Suprapubic skin (tissue), 3 donors: ENCODE measurements at regions not wholly inside any gene's neighbourhood (a gene's known extent, or its start where the extent isn't known, plus 50 kb on each side); places are given as distances from the start of the nearest gene placed in this dataset.
"Not testable (repeated sequence)": the region's sequence is repeated elsewhere in the genome, so short reads cannot be mapped to it uniquely, and the experiment has no call there.

Experiments used
- POLR2A ChIP-seq, 2 donors: fragments of 450-650 bp; IDR thresholded peaks; one replicate each; pipeline ENCODE4 v1.6.1; 2017; ENCODE audit warnings: antibody characterized with exemption in 2 of 2, mild to moderate bottlenecking in 2 of 2, moderate library complexity in 2 of 2
- TF ChIP-seq, protein P1 (sequence below), 2 donors: fragments of 200-600 bp in 1 of 2; fragments of 450-650 bp in 1 of 2; sonication (generic) in 1 of 2; IDR thresholded peaks; one replicate each; pipeline ENCODE4 v1.5.1; 2016 to 2019; ENCODE audit warnings: antibody characterized with exemption in 2 of 2, mild to moderate bottlenecking in 1 of 2, moderate library complexity in 1 of 2

DNA sequence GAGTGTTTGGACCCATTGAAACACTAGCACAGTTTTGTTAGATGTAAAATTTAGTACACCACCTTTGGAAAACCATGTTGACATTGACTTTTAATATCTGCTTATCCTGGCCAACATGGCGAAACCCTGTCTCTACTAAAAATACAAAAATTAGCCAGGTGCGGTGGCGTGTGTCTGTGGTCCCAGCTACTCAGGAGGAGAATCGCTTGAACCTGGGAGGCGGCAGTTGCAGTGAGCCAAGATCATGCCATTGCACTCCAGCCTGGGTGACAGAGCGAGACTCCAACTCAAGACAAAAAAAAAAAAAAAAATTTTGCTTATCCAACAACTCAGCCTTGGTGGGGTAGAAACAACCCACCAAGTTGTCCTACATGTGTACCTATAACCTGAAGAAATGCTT is 454.2 kb downstream of the EFNB2 start:
- TF ChIP-seq, protein P1, sequence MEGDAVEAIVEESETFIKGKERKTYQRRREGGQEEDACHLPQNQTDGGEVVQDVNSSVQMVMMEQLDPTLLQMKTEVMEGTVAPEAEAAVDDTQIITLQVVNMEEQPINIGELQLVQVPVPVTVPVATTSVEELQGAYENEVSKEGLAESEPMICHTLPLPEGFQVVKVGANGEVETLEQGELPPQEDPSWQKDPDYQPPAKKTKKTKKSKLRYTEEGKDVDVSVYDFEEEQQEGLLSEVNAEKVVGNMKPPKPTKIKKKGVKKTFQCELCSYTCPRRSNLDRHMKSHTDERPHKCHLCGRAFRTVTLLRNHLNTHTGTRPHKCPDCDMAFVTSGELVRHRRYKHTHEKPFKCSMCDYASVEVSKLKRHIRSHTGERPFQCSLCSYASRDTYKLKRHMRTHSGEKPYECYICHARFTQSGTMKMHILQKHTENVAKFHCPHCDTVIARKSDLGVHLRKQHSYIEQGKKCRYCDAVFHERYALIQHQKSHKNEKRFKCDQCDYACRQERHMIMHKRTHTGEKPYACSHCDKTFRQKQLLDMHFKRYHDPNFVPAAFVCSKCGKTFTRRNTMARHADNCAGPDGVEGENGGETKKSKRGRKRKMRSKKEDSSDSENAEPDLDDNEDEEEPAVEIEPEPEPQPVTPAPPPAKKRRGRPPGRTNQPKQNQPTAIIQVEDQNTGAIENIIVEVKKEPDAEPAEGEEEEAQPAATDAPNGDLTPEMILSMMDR (IDR thresholded peaks at IDR 0.05): not testable (repeated sequence)
- TF ChIP-seq POLR2A (IDR thresholded peaks at IDR 0.05): not testable (repeated sequence)
